Kidney glomerular epithelial cell (primary cell): ENCODE measurements at regions not wholly inside any gene's neighbourhood (a gene's known extent, or its start where the extent isn't known, plus 50 kb on each side); places are given as distances from the start of the nearest gene placed in this dataset.

Experiments
- DNase-seq: peaks from one replicate; lab custom pipeline; 2025; lab: John Stamatoyannopoulos, UW

DNA sequence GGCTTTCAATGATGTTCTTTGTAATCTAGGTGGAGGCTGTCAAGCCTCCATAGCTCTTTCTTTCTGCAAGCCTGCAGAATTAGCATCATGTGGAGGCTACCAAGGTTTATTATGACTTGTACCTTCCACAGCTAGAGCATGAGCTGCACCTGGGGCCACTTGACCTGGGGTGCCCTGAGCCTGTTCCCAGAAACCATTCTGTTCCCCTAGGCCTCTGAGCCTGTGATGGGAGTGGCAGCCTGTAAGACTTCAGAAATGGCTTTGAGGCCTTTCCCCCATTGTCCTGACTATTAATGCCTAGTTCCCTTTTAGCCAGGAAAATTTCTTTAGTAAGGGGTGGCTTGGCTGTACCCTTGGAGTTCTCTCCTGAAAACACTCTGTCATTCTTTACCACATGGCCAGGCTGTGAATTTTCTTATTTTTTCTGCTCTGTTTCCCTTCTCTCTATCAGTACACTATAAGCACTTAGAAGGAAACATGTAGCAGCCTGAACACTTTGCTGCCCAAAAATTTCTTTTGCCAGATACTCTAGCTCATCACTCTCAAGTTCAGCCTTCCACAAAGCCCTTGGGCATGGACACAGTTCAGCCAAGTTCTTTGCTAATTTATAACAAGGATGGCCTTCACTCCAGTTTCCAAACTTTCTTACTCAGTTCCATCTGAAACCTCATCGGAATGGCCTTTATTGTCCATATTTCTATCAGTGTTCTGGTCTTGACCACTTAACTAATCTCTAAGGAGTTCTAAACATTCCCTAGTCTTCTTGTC lies 61.4 kb upstream of the NR3C1 start:
- DNase-seq, result no peak

DNA sequence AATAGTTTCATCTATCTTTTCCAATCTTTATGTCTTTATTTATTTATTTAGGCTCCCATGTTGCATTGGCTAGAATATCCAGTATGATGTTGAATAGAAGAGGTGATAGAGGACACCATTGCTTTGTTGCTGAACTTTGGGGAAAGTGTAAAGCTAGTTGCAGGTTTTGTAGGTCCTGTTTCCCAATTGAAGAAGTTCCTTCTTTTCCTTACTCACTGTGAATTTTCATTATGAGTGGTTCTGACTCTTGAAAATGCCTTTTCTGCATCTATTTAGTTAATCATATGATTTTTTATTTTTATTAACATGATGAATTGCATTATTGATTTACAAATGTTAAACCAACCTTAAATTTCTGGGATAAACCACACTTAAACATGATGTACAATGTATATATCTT lies 58.9 kb upstream of the NR3C1 start:
- no peak for DNase-seq

DNA sequence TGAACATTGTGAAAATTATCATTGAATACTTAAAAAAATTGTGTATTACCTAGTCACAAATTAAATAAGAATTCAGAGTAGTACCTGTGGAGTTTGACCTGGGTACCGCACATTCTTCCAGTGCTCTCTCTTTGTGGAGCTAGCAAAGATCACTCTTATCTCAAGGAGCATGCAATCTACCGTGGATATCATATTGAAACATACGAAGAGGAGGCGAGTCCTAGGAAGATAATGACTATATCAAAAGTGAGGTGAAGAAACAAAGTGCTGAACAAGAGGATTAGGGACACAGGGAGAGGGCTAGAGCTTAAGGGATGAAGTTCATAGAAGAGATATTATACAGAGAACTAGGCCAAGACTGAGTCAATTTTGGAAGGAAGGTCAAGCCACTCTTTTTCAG lies 55.9 kb upstream of the NR3C1 start:
- no peak for DNase-seq

DNA sequence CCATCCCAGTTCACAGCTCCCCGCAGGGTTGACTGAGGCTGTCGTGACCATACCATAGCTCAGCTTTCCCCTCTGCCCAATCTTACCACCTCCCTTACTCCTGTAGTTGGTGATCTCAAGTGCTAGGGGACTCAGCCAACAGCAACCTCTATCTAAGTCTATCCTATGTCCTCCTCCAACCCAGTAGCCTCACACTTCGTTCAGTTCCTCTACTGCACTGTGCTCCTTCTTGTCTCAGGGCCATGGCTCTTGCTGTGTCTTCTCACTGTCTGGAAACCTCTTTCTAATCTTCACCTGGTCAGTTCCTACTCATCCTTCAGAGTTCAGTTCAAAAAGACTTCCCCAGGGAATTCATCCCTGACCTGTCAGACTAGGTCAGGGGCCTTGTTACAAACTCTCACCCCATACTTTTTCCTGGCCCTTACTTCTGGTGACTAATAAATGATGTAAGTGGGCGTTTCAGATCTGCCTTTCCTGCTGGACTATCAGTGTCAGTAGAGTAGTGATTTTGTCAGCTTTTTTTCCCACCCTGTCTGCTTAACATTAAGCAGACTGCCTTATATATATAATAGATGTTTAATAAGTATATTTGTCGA lies 53.6 kb upstream of the NR3C1 start:
- peak; percentile 25 for DNase-seq

DNA sequence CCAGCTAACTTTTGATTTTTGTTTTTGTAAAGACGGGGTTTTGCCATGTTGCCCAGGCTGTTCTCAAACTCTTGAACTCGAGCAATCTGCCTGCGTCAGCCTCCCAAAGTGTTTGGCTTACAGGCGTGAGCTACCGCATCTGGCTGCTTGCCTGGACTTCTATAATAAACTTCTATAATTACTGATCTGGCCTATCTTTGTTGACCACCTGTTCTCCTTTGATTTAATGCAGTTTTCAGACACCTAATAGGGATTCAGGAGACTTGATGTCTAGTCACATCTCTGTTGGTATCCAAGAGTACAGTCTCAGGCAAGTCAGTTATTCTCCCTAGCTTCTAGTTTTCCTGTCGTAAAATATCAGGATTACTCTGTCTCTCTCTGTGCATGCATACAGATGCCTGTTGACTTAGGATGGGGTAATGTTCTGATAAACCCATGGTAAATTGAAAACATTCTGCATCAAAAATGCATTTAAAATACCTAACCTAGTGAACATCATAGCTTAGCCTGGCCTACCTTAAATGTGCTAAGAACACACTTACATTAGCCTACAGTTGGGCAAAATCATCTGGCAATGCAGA lies 51.5 kb upstream of the NR3C1 start:
- DNase-seq, result no peak

DNA sequence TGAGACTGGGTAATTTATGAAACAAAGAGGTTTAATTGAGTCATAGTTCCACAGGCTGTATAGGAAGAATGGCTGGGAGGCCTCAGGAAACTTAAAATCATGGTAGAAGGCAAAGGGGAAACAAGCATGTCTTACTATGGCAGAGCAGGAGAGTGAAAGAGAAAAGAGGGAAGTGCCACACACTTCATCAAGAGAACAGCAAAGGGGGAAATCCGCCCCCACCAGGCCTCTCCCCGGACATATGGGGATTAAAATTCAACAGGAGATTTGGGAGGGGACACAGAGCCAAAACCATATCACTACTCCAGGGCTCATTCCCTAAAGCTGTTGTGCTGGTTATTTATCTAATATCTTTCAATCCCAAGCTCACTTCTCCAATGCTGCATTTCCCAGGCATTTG lies 50.2 kb upstream of the NR3C1 start:
- DNase-seq, result no peak
